Osteocyte (in vitro differentiated cells): ENCODE measurements at regions not wholly inside any gene's neighbourhood (a gene's known extent, or its start where the extent isn't known, plus 50 kb on each side); places are given as distances from the start of the nearest gene placed in this dataset.

Experiments used
- DNase-seq: peaks from one replicate; pipeline ENCODE4 v3.0.0; 2021; ENCODE audit warnings: mixed read lengths; ENCODE audit not compliant: unreplicated experiment; ENCODE audit errors: extremely low spot score
- H3K27ac Mint-ChIP-seq: one replicate; pipeline ENCODE4 v1.8.0; 2021; ENCODE audit warnings: mild to moderate bottlenecking, mixed read lengths; ENCODE audit not compliant: unreplicated experiment
- H3K27me3 Mint-ChIP-seq: one replicate; pipeline ENCODE4 v1.8.0; 2021; ENCODE audit warnings: mixed read lengths; ENCODE audit not compliant: unreplicated experiment
- H3K36me3 Mint-ChIP-seq: one replicate; pipeline ENCODE4 v1.8.0; 2021; ENCODE audit warnings: mixed read lengths; ENCODE audit not compliant: unreplicated experiment
- H3K4me1 Mint-ChIP-seq: one replicate; pipeline ENCODE4 v1.8.0; 2021; ENCODE audit warnings: mixed read lengths; ENCODE audit not compliant: unreplicated experiment
- H3K4me3 Mint-ChIP-seq: one replicate; pipeline ENCODE4 v1.8.0; 2021; ENCODE audit warnings: mild to moderate bottlenecking, moderate library complexity, mixed read lengths; ENCODE audit not compliant: unreplicated experiment
- H3K9me3 Mint-ChIP-seq: one replicate; pipeline ENCODE4 v1.8.0; 2021; ENCODE audit warnings: mixed read lengths; ENCODE audit not compliant: unreplicated experiment
- CTCF ChIP-seq: fragments of 200-600 bp; sonication (generic); IDR thresholded peaks from 2 replicates; pipeline ENCODE4 v1.5.0; 2021; ENCODE audit warnings: antibody characterized with exemption, mild to moderate bottlenecking, moderate library complexity

GRCh38 chr13:33970746-33971561 lies 153.0 kb downstream of the RFC3 start:
- TF ChIP-seq CTCF = no peak
- Mint-ChIP-seq H3K4me1 (no peaks in the 10 kb centered on the region), H3K27ac (no peak overlapping the region)

GRCh38 chr13:33971562-33971819 lies 153.5 kb downstream of the RFC3 start:
- TF ChIP-seq CTCF = no peak
- Mint-ChIP-seq H3K9me3 (no peaks in the 10 kb centered on the region), H3K36me3 (no peaks in the 10 kb centered on the region), H3K4me3 (no peak overlapping the region), H3K27ac (no peak overlapping the region), H3K27me3 (no peaks in the 10 kb centered on the region), H3K4me1 (no peaks in the 10 kb centered on the region)
- DNase-seq = no peak

More at GRCh38 chr13:33970746-33971561, 153.0 kb downstream of the RFC3 start:
- DNase-seq = no peak
- H3K36me3 Mint-ChIP-seq = no peaks in the 10 kb centered on the region
- H3K9me3 Mint-ChIP-seq = no peaks in the 10 kb centered on the region
- H3K27me3 Mint-ChIP-seq = no peaks in the 10 kb centered on the region
- H3K4me3 Mint-ChIP-seq = no peak overlapping the region

- no peaks in the 10 kb centered on the region for H3K36me3 Mint-ChIP-seq
- H3K9me3 Mint-ChIP-seq = no peaks in the 10 kb centered on the region
- no peaks in the 10 kb centered on the region for H3K4me1 Mint-ChIP-seq
- H3K27ac Mint-ChIP-seq = no peak overlapping the region
- H3K4me3 Mint-ChIP-seq = no peak overlapping the region
- no peak for TF ChIP-seq CTCF
- H3K27me3 Mint-ChIP-seq = no peaks in the 10 kb centered on the region
- no peak for DNase-seq
Measured at GRCh38 chr13:33973194-33973593, 155.2 kb downstream of the RFC3 start.

- H3K4me3 Mint-ChIP-seq = no peak overlapping the region
- H3K36me3 Mint-ChIP-seq = no peaks in the 10 kb centered on the region
- TF ChIP-seq CTCF = no peak
- H3K9me3 Mint-ChIP-seq = no peaks in the 10 kb centered on the region
- H3K27ac Mint-ChIP-seq = no peak overlapping the region
- H3K4me1 Mint-ChIP-seq = no peaks in the 10 kb centered on the region
- no peaks in the 10 kb centered on the region for H3K27me3 Mint-ChIP-seq
- no peak for DNase-seq
Measured at GRCh38 chr13:33976965-33977364, 159.0 kb downstream of the RFC3 start.

- H3K36me3 Mint-ChIP-seq = no peaks in the 10 kb centered on the region
- no peak overlapping the region for H3K27ac Mint-ChIP-seq
- H3K4me3 Mint-ChIP-seq = no peak overlapping the region
- DNase-seq = no peak
- no peaks in the 10 kb centered on the region for H3K27me3 Mint-ChIP-seq
- TF ChIP-seq CTCF = no peak
- no peaks in the 10 kb centered on the region for H3K9me3 Mint-ChIP-seq
- no peaks in the 10 kb centered on the region for H3K4me1 Mint-ChIP-seq
Measured at GRCh38 chr13:33978653-33979052, 160.7 kb downstream of the RFC3 start.
